Activated CD8-positive, alpha-beta memory T cell treated with anti-CD3 and anti-CD28 coated beads for 4 hours (primary cell): ENCODE measurements at regions not wholly inside any gene's neighbourhood (a gene's known extent, or its start where the extent isn't known, plus 50 kb on each side); places are given as distances from the start of the nearest gene placed in this dataset.
"Not testable (repeated sequence)": the region's sequence is repeated elsewhere in the genome, so short reads cannot be mapped to it uniquely, and the experiment has no call there.

ENCODE experiments used
- DNase-seq, 2 donors: peaks; one replicate each; pipeline ENCODE4 v3.0.0-alpha.2; 2020; ENCODE audit warnings: low read depth in 2 of 2

- no peak for DNase-seq
Measured at GRCh38 chr21:31457675-31458074, 113.6 kb upstream of the TIAM1 start.

GRCh38 chr21:31456201-31456600 is 112.1 kb upstream of the TIAM1 start:
- DNase-seq = no peak

- no peak for DNase-seq
Measured at GRCh38 chr21:31455506-31455905, 111.4 kb upstream of the TIAM1 start.

- DNase-seq = no peak
Measured at GRCh38 chr21:31450980-31451379, 106.9 kb upstream of the TIAM1 start.

GRCh38 chr21:31449921-31450535 is 106.0 kb upstream of the TIAM1 start:
- no peak for DNase-seq

- no peak for DNase-seq
Measured at GRCh38 chr21:31448496-31448895, 104.4 kb upstream of the TIAM1 start.

- no peak for DNase-seq
Measured at GRCh38 chr21:31447505-31447904, 103.4 kb upstream of the TIAM1 start.

GRCh38 chr21:31446226-31446855 is 102.3 kb upstream of the TIAM1 start:
- peak; percentile 16 to 19 for DNase-seq

GRCh38 chr21:31445137-31445536 is 101.1 kb upstream of the TIAM1 start:
- DNase-seq = no peak

GRCh38 chr21:31443736-31444521 is 99.9 kb upstream of the TIAM1 start:
- DNase-seq = no peak

GRCh38 chr21:31442339-31442738 is 98.3 kb upstream of the TIAM1 start:
- DNase-seq = no peak

- DNase-seq = no peak
Measured at GRCh38 chr21:31429506-31429905, 85.4 kb upstream of the TIAM1 start.

GRCh38 chr21:31426235-31426797 is 82.3 kb upstream of the TIAM1 start:
- DNase-seq = no peak

GRCh38 chr21:31425138-31425537 is 81.1 kb upstream of the TIAM1 start:
- no peak for DNase-seq

GRCh38 chr21:31424058-31424457 is 80.0 kb upstream of the TIAM1 start:
- DNase-seq = no peak

- no peak for DNase-seq
Measured at GRCh38 chr21:31420988-31421387, 76.9 kb upstream of the TIAM1 start.

GRCh38 chr21:31420354-31420753 is 76.3 kb upstream of the TIAM1 start:
- DNase-seq = no peak

GRCh38 chr21:31418377-31419001 is 74.4 kb upstream of the TIAM1 start:
- DNase-seq = no peak

GRCh38 chr21:31417214-31417613 is 73.2 kb upstream of the TIAM1 start:
- not testable (repeated sequence) for DNase-seq

GRCh38 chr21:31416465-31416864 is 72.4 kb upstream of the TIAM1 start:
- no peak for DNase-seq

GRCh38 chr21:31414263-31415000 is 70.4 kb upstream of the TIAM1 start:
- DNase-seq = no peak

GRCh38 chr21:31413698-31414097 is 69.6 kb upstream of the TIAM1 start:
- no peak for DNase-seq
